ENCODE measurements at regions not wholly inside any gene's neighbourhood (a gene's known extent, or its start where the extent isn't known, plus 50 kb on each side); places are given as distances from the start of the nearest gene placed in this dataset.

GRCh38 chr7:46551603-46552002 is 630.5 kb upstream of the IGFBP3 start:
- TF ChIP-seq CTCF (IDR thresholded peaks at IDR 0.05) (no peak), POLR2A (IDR thresholded peaks at IDR 0.05) (no peak)
